Natural killer cell treated with Interleukin-12 subunit alpha and Interleukin-12 subunit beta and Interleukin-15 and Interleukin-18, amount 100 ng/mL, for 72 hours (primary cell): ENCODE measurements at regions not wholly inside any gene's neighbourhood (a gene's known extent, or its start where the extent isn't known, plus 50 kb on each side); places are given as distances from the start of the nearest gene placed in this dataset.

ENCODE experiments used
- ATAC-seq, 2 donors: fragments of 150-1000 bp; cut with Tn5 transposase in 1 of 2; sonication (Bioruptor Pico), chemical (Tn5 transposase) in 1 of 2; 2 replicates each; pipeline ENCODE4 v1.10.0; 2021
- DNase-seq: peaks from one replicate; pipeline ENCODE4 v3.0.0; 2022; ENCODE audit warnings: low spot score
- H3K27ac Mint-ChIP-seq, 2 donors: 1 replicate in 1 of 2; 2 replicates in 1 of 2; pipeline ENCODE4 v1.8.0; 2022; ENCODE audit warnings: mixed read lengths in 2 of 2, mild to moderate bottlenecking in 1 of 2, moderate library complexity in 1 of 2
- H3K27me3 Mint-ChIP-seq, 2 donors: 1 replicate in 1 of 2; 2 replicates in 1 of 2; pipeline ENCODE4 v1.8.0; 2022; ENCODE audit warnings: mixed read lengths in 2 of 2
- H3K36me3 Mint-ChIP-seq: one replicate; pipeline ENCODE4 v1.8.0; 2022; ENCODE audit warnings: mixed read lengths
- H3K4me1 Mint-ChIP-seq, 2 donors: 1 replicate in 1 of 2; 2 replicates in 1 of 2; pipeline ENCODE4 v1.8.0; 2022; ENCODE audit warnings: low read depth in 2 of 2, mixed read lengths in 2 of 2, mild to moderate bottlenecking in 1 of 2
- H3K4me3 Mint-ChIP-seq: one replicate; pipeline ENCODE4 v1.8.0; 2022; ENCODE audit warnings: mixed read lengths
- H3K9me3 Mint-ChIP-seq: 2 replicates; pipeline ENCODE4 v1.8.0; 2022; ENCODE audit warnings: mixed read lengths

DNA sequence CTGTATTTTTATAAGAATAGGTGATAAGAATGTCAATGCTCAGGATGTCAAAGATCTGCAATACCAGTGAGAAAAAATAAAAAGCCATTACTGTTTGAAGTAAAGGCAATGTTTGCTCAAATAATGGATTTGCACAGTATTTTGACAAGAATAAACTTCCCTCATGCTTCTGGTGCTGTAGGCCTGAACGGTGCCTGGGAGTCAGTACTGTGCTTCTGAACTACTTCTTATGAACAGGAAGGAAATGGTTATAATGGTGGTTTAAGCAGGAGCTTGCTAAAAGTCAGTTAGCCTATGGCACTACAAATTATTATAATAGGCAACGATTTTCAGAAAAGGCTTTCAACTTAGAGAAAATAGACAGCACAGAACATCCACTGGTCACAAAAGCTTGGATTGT, 548.3 kb upstream of the CDH18 start:
- Mint-ChIP-seq H3K27ac (no peak overlapping the region), H3K36me3 (peaks cover 8% of the 10 kb centered on the region), H3K4me1 (peaks cover 8 to 11% of the 10 kb centered on the region in 2 donors), H3K27me3 (no peaks in the 10 kb centered on the region), H3K4me3 (no peak overlapping the region), H3K9me3 (peaks cover 5% of the 10 kb centered on the region)
- ATAC-seq: no peak
- no peak for DNase-seq

- Mint-ChIP-seq H3K27me3 (no peaks in the 10 kb centered on the region), H3K4me1 (no peaks in the 10 kb centered on the region), H3K4me3 (no peak overlapping the region)
Observed at GRCh38 chr5:20528471-20528870, 540.5 kb upstream of the CDH18 start.

GRCh38 chr5:20524991-20525529, 537.1 kb upstream of the CDH18 start:
- DNase-seq (no peak), ATAC-seq (no peak)
- Mint-ChIP-seq H3K27me3 (no peaks in the 10 kb centered on the region), H3K9me3 (peaks cover 26% of the 10 kb centered on the region), H3K4me3 (no peak overlapping the region), H3K4me1 (no peaks in the 10 kb centered on the region), H3K36me3 (peaks cover 41% of the 10 kb centered on the region), H3K27ac (no peak overlapping the region)

More at GRCh38 chr5:20528471-20528870, 540.5 kb upstream of the CDH18 start:
- no peak overlapping the region for H3K27ac Mint-ChIP-seq
- ATAC-seq (no peak), DNase-seq (no peak)
- H3K36me3 Mint-ChIP-seq: peaks cover 35% of the 10 kb centered on the region
- peaks cover 22% of the 10 kb centered on the region for H3K9me3 Mint-ChIP-seq

DNA sequence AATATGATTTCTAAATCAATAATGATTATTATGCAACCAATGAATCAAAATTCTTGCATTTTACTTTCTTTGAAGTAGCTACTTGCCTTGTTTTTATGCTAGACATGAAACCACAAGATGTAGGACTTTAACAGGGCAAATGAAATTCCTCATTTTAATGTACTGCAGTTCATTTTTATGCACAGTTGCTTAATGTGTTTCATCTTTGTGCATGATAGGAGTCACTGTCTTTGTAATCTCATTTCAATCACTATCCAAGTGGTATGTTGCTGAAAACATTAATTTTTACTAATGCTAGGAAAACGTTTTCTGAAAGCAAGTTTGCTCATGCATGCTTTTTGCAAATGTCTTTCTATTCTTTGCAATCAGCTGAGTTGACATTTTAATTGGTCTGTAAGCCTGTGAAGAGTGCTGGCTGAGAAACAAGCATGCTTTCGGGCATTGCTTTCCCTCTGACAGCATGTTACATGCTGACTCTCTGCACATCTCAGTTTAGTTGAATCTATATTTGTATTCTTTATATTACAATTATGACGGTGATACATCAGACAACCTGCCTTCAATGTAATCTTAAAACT, 535.0 kb upstream of the CDH18 start:
- Mint-ChIP-seq H3K27ac (no peak overlapping the region), H3K4me3 (no peak overlapping the region), H3K4me1 (no peaks in the 10 kb centered on the region), H3K9me3 (peaks cover 15% of the 10 kb centered on the region), H3K27me3 (no peaks in the 10 kb centered on the region), H3K36me3 (peaks cover 21% of the 10 kb centered on the region)
- no peak for ATAC-seq
- no peak for DNase-seq

DNA sequence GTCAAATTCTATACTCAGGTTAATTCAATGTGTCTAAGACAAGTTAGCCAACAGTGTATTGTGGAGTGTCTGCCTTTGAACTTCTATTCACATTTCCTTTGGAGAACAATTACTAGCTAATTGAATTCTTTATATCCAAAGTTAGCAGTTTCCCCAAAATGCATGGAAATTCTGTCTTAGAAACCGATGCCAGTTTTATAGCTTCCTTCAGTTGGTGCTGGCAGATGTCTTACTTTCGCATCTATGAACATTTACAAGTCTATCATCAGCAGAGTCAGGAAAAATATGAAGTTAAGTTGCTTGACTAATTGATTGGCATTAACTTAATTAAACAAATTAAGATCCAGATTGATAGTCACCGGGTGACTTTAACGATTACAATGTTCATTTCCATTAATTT, 527.6 kb upstream of the CDH18 start:
- H3K27ac Mint-ChIP-seq: no peak overlapping the region
- H3K36me3 Mint-ChIP-seq: no peaks in the 10 kb centered on the region
- ATAC-seq: no peak
- H3K9me3 Mint-ChIP-seq: peaks cover 13% of the 10 kb centered on the region
- no peaks in the 10 kb centered on the region for H3K27me3 Mint-ChIP-seq
- no peak overlapping the region for H3K4me3 Mint-ChIP-seq
- no peak for DNase-seq
- no peaks in the 10 kb centered on the region for H3K4me1 Mint-ChIP-seq

DNA sequence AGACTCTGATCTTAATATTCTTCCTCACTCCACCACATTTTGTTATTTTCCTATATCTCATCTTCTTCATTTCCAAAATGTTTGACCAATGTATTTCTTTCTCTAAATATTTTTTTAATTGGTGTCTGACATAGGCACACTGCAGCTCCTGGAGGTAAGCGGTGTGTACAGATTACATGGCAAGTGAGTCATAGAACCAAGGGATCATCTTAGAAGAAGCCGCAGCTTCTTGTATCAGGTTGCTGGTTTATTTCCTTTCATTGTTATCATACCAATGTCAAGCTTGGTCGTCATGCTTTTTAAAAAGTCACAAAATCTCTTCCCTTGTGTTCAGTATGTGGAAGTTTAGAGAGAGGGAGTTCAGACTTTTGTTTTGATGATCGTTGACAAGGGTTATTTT, 526.1 kb upstream of the CDH18 start:
- ATAC-seq (no peak), DNase-seq (no peak)
- Mint-ChIP-seq H3K36me3 (no peaks in the 10 kb centered on the region), H3K4me3 (no peak overlapping the region), H3K27ac (no peak overlapping the region), H3K9me3 (peaks cover 20% of the 10 kb centered on the region), H3K4me1 (no peaks in the 10 kb centered on the region), H3K27me3 (no peaks in the 10 kb centered on the region)

- Mint-ChIP-seq H3K9me3 (peaks cover 5% of the 10 kb centered on the region), H3K27ac (no peak overlapping the region), H3K36me3 (no peaks in the 10 kb centered on the region), H3K27me3 (no peaks in the 10 kb centered on the region), H3K4me1 (no peaks in the 10 kb centered on the region), H3K4me3 (no peak overlapping the region)
- DNase-seq: no peak
- no peak for ATAC-seq
Observed at GRCh38 chr5:20500546-20500945, 512.5 kb upstream of the CDH18 start.

GRCh38 chr5:20498926-20499325, 510.9 kb upstream of the CDH18 start:
- Mint-ChIP-seq H3K36me3 (no peaks in the 10 kb centered on the region), H3K4me1 (no peaks in the 10 kb centered on the region), H3K27ac (no peak overlapping the region), H3K9me3 (peaks cover 15% of the 10 kb centered on the region), H3K4me3 (no peak overlapping the region), H3K27me3 (no peaks in the 10 kb centered on the region)
- DNase-seq (no peak), ATAC-seq (no peak)

DNA sequence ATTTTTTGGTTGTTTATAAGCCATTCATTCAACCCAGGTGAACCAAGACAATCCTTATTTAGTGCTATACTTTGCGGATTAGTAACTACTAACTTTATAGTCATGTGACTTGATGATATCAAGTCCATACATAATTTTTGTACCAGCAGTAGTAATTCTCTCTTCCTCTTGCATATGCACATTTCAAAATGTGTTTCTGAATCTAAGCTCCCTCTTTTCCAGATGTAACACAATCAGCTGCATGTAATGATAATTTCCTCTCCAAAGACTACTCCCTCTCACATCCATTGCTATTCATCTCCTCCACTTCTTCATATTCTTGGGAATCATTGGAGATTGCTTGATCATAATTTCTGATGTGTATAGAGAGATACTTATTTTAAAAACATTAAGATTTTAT, 510.1 kb upstream of the CDH18 start:
- no peak overlapping the region for H3K27ac Mint-ChIP-seq
- H3K4me3 Mint-ChIP-seq: no peak overlapping the region
- no peak for DNase-seq
- H3K36me3 Mint-ChIP-seq: no peaks in the 10 kb centered on the region
- peaks cover 15% of the 10 kb centered on the region for H3K9me3 Mint-ChIP-seq
- ATAC-seq: no peak
- H3K27me3 Mint-ChIP-seq: no peaks in the 10 kb centered on the region
- H3K4me1 Mint-ChIP-seq: no peaks in the 10 kb centered on the region

DNA sequence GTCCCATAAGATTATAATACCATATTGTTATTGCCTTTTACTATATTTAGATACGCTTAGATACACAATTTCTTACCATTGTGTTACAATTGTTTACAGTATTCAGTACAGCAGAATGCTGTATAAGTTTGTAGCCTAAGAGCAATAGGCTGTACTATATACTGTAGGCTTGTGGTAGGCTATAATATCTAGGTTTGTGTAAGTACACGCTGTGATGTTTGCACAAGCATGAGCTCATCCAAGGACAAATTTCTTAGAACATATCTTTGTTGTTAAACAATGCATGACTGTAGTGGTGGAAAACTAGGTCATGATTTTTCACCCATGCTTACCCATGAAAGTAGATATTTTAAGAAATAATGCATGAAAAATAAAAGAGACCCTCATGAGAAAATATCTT, 509.4 kb upstream of the CDH18 start:
- Mint-ChIP-seq H3K4me1 (no peaks in the 10 kb centered on the region), H3K27me3 (no peaks in the 10 kb centered on the region)

GRCh38 chr5:20494706-20495105, 506.7 kb upstream of the CDH18 start:
- H3K27ac Mint-ChIP-seq: no peak overlapping the region
- peaks cover 15% of the 10 kb centered on the region for H3K9me3 Mint-ChIP-seq
- H3K4me3 Mint-ChIP-seq: no peak overlapping the region
- no peaks in the 10 kb centered on the region for H3K36me3 Mint-ChIP-seq
- H3K27me3 Mint-ChIP-seq: no peaks in the 10 kb centered on the region
- no peak for ATAC-seq
- no peaks in the 10 kb centered on the region for H3K4me1 Mint-ChIP-seq
- no peak for DNase-seq

More for the DNA sequence above, 509.4 kb upstream of the CDH18 start:
- no peaks in the 10 kb centered on the region for H3K36me3 Mint-ChIP-seq
- H3K4me3 Mint-ChIP-seq: no peak overlapping the region
- ATAC-seq (no peak), DNase-seq (no peak)
- H3K27ac Mint-ChIP-seq: no peak overlapping the region
- peaks cover 15% of the 10 kb centered on the region for H3K9me3 Mint-ChIP-seq

GRCh38 chr5:20486826-20487225, 498.8 kb upstream of the CDH18 start:
- no peaks in the 10 kb centered on the region for H3K36me3 Mint-ChIP-seq
- no peaks in the 10 kb centered on the region for H3K4me1 Mint-ChIP-seq
- H3K9me3 Mint-ChIP-seq: peaks cover 11% of the 10 kb centered on the region
- H3K27ac Mint-ChIP-seq: no peak overlapping the region
- H3K4me3 Mint-ChIP-seq: no peak overlapping the region
- no peak for DNase-seq
- no peaks in the 10 kb centered on the region for H3K27me3 Mint-ChIP-seq
- ATAC-seq: no peak

DNA sequence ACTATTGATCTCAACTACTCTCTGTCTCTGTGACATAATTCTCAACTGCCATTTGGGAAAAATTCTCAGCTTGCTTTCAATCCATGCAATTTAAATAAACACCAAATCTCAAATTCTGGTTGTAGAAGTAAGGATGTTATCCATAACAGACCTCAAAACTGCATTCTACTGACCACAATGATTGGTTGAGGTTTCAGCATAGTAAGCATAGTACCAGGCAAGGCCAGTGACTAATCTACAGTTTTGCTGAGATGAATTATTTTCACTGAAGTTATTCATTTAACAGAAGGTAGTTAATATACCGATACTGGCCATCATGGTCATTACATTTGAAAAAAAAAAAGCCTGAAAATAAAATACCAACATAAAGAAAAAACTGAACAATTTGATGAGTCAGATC, 488.0 kb upstream of the CDH18 start:
- Mint-ChIP-seq H3K27me3 (no peaks in the 10 kb centered on the region), H3K9me3 (peaks cover 25% of the 10 kb centered on the region), H3K36me3 (peaks cover 13% of the 10 kb centered on the region), H3K4me1 (no peaks in the 10 kb centered on the region), H3K4me3 (no peak overlapping the region), H3K27ac (no peak overlapping the region)
- no peak for DNase-seq
- ATAC-seq: no peak

GRCh38 chr5:20470997-20471396, 483.0 kb upstream of the CDH18 start:
- DNase-seq (no peak), ATAC-seq (no peak)
- no peaks in the 10 kb centered on the region for H3K36me3 Mint-ChIP-seq
- no peaks in the 10 kb centered on the region for H3K4me1 Mint-ChIP-seq
- no peaks in the 10 kb centered on the region for H3K27me3 Mint-ChIP-seq
- H3K27ac Mint-ChIP-seq: no peak overlapping the region
- H3K4me3 Mint-ChIP-seq: no peak overlapping the region
- peaks cover 4% of the 10 kb centered on the region for H3K9me3 Mint-ChIP-seq

- no peak overlapping the region for H3K27ac Mint-ChIP-seq
- no peaks in the 10 kb centered on the region for H3K4me1 Mint-ChIP-seq
- no peaks in the 10 kb centered on the region for H3K27me3 Mint-ChIP-seq
- peaks cover 4% of the 10 kb centered on the region for H3K9me3 Mint-ChIP-seq
- no peaks in the 10 kb centered on the region for H3K36me3 Mint-ChIP-seq
- H3K4me3 Mint-ChIP-seq: no peak overlapping the region
- DNase-seq (no peak), ATAC-seq (no peak)
Observed at GRCh38 chr5:20469792-20470191, 481.8 kb upstream of the CDH18 start.
